K562 (cell line): ENCODE measurements at regions not wholly inside any gene's neighbourhood (a gene's known extent, or its start where the extent isn't known, plus 50 kb on each side); places are given as distances from the start of the nearest gene placed in this dataset.

Source experiments
- ATAC-seq: fragments of 200-7000 bp; cut with Tn5 transposase; 3 replicates; pipeline ENCODE4 v1.9.1; 2020; ENCODE audit warnings: moderate library complexity
- BruUV-seq: library from RNA; stranded (reverse); fragments of 400-500 nt; replicated peaks from 2 replicates; lab custom pipeline; 2021; lab: Mats Ljungman, UMichigan
- CTCF ChIA-PET: fragments of 300-600 bp; formaldehyde crosslinking; extraction: SDS; loops from one replicate; lab custom pipeline; 2021; ENCODE audit warnings: low intra/inter-chr PET ratio; lab: Yijun Ruan, JAX
- POLR2A ChIA-PET: fragments of 300-600, 350-650 bp; sonication (Branson Sonifier 250); formaldehyde crosslinking; extraction: SDS; loops from one replicate; lab custom pipeline; 2021; ENCODE audit warnings: antibody characterized with exemption, inconsistent platforms; lab: Yijun Ruan, JAX
- DNase-seq, 4 experiments: peaks; one replicate each; pipeline versions ENCODE4 v3.0.0 to v3.0.0-alpha.2; 2011 to 2018; ENCODE audit warnings: low spot score in 3 of 4, mixed read lengths in 3 of 4; ENCODE audit errors: extremely low read depth in 1 of 4
- FAIRE-seq: peaks from 2 replicates; lab custom pipeline; 2011; peaks lifted over from hg19 to GRCh38; lab: Jason Lieb, UNC
- H2AFZ ChIP-seq: 2 replicates; pipeline ENCODE4 v1.6.0; 2011; ENCODE audit warnings: low read depth, low read length, control low read depth, inconsistent platforms
- H3K27ac ChIP-seq: fragments of 200-600 bp; 3 replicates; pipeline ENCODE4 v1.8.0; 2011; ENCODE audit warnings: low read depth, mild to moderate bottlenecking, control low read depth, inconsistent platforms, low read length, moderate library complexity, mixed read lengths; ENCODE audit errors: extremely low read depth
- H3K27me3 ChIP-seq, 2 experiments: fragments of 300-600 bp in 1 of 2; 2 replicates in 1 of 2; 3 replicates in 1 of 2; pipeline versions ENCODE4 v1.6.0 to v1.8.0; 2011; ENCODE audit warnings: inconsistent platforms in 2 of 2, low read length in 2 of 2, mild to moderate bottlenecking in 1 of 2, mixed read lengths in 1 of 2, moderate library complexity in 1 of 2; ENCODE audit not compliant: control insufficient read depth in 2 of 2, insufficient read depth in 2 of 2
- H3K36me3 ChIP-seq: fragments of 300-600 bp; 3 replicates; pipeline ENCODE4 v1.8.0; 2011; ENCODE audit warnings: mild to moderate bottlenecking, low read length, inconsistent platforms; ENCODE audit not compliant: control insufficient read depth, insufficient read depth
- H3K4me1 ChIP-seq, 2 experiments: fragments of 200-600 bp in 1 of 2; replicated peaks in 1 of 2; 2 replicates in 1 of 2; 3 replicates in 1 of 2; pipeline versions ENCODE4 v1.5.1 to v1.8.0; 2011; ENCODE audit warnings: inconsistent platforms in 2 of 2, low read length in 2 of 2, mild to moderate bottlenecking in 1 of 2, mixed read lengths in 1 of 2, moderate library complexity in 1 of 2; ENCODE audit not compliant: control insufficient read depth in 2 of 2, insufficient read depth in 2 of 2
- H3K4me2 ChIP-seq: 2 replicates; pipeline ENCODE4 v1.6.1; 2011; ENCODE audit warnings: low read length, control low read depth, inconsistent platforms, mixed read lengths; ENCODE audit not compliant: insufficient read depth
- H3K4me3 ChIP-seq: fragments of 200-600 bp; sonication (generic), shearing (Covaris generic); 2 replicates; pipeline ENCODE4 v1.5.1; 2016; ENCODE audit warnings: control low read depth, inconsistent platforms
- H3K79me2 ChIP-seq: fragments of 200-600 bp; 3 replicates; pipeline ENCODE4 v1.8.0; 2011; ENCODE audit warnings: low read length, inconsistent platforms; ENCODE audit not compliant: control insufficient read depth, insufficient read depth
- H3K9ac ChIP-seq, 2 experiments: 2 replicates each; pipeline versions ENCODE4 v1.6.0 to v1.6.1; 2011; ENCODE audit warnings: low read depth in 2 of 2, low read length in 2 of 2, control low read depth in 1 of 2, inconsistent platforms in 1 of 2, mild to moderate bottlenecking in 1 of 2, mixed read lengths in 1 of 2; ENCODE audit not compliant: insufficient read depth in 1 of 2
- H3K9me1 ChIP-seq: one replicate; pipeline ENCODE4 v1.6.0; 2011; ENCODE audit warnings: inconsistent platforms, mild to moderate bottlenecking, low read length, moderate library complexity; ENCODE audit not compliant: control insufficient read depth, insufficient read depth
- H3K9me3 ChIP-seq: replicated peaks from 2 replicates; pipeline ENCODE4 v1.5.1; 2011; ENCODE audit warnings: low read depth, low read length, inconsistent platforms; ENCODE audit not compliant: control insufficient read depth, insufficient read depth
- H4K20me1 ChIP-seq: replicated peaks from 2 replicates; pipeline ENCODE4 v1.6.1; 2011; ENCODE audit warnings: low read length, inconsistent platforms, mixed read lengths; ENCODE audit not compliant: control insufficient read depth, insufficient read depth
- E2F3 ChIP-seq: fragments of 250-450 bp; sonication (Bioruptor Pico); IDR thresholded peaks from 2 replicates; pipeline ENCODE4 v1.4.0; 2020; ENCODE audit warnings: mild to moderate bottlenecking
- NR4A1 ChIP-seq, 2 experiments: fragments of 250-450 bp in 1 of 2; fragments of 450-650 bp in 1 of 2; sonication (Bioruptor Pico) in 1 of 2; IDR thresholded peaks; 2 replicates each; pipeline versions ENCODE4 v1.4.0 to v1.6.1; 2016 to 2020; ENCODE audit warnings: mild to moderate bottlenecking in 2 of 2, missing compliant biosample characterization in 1 of 2, missing genetic modification characterization in 1 of 2, moderate library complexity in 1 of 2
- RBBP5 ChIP-seq: fragments of 200-600 bp; sonication (generic); IDR thresholded peaks from 2 replicates; pipeline ENCODE4 v1.6.1; 2012; ENCODE audit warnings: borderline replicate concordance, mild to moderate bottlenecking, low read length, control low read depth, inconsistent platforms; ENCODE audit not compliant: insufficient read depth, poor library complexity, severe bottlenecking
- ZNF584 ChIP-seq: fragments of 200-800 bp; sonication (Bioruptor generic); IDR thresholded peaks from 2 replicates; pipeline ENCODE4 v1.6.1; 2016; ENCODE audit warnings: low read depth, mild to moderate bottlenecking, missing genetic modification characterization, missing compliant biosample characterization
- ZNF778 ChIP-seq: fragments of 450-650 bp; formaldehyde crosslinking; IDR thresholded peaks from 2 replicates; pipeline ENCODE4 v1.4.0; 2020; ENCODE audit warnings: mild to moderate bottlenecking, moderate library complexity
- WGBS: fragments of 100-300 bp; shearing (Covaris generic); methylation state at CpG from one replicate; pipeline ENCODE4 v1.1.6; 2016; ENCODE audit warnings: low coverage, mixed read lengths; ENCODE audit not compliant: insufficient coverage; ENCODE audit errors: missing lambda C conversion rate; 5-methylcytosine and 5-hydroxymethylcytosine counted together
- in situ Hi-C: fragments of 300-500 bp; cut with MboI; formaldehyde crosslinking; loops from 4 replicates; pipeline ENCODE4 v1.15.0; 2018; ENCODE audit warnings: inconsistent platforms, mixed read lengths
- intact Hi-C: fragments of 100-400 bp; cut with micrococcal nuclease; formaldehyde crosslinking; loops from 2 replicates; pipeline ENCODE4 v1.14.2; 2022
- TF ChIP-seq, protein P1 (sequence below), 2 experiments: fragments of 450-650 bp; IDR thresholded peaks; 2 replicates each; pipeline ENCODE4 v1.6.1; 2016
- TF ChIP-seq, protein P2 (sequence below): fragments of 250-450 bp; sonication (Bioruptor Pico); IDR thresholded peaks from 2 replicates; pipeline ENCODE4 v1.8.0; 2021; ENCODE audit warnings: moderate library complexity, mild to moderate bottlenecking, inconsistent platforms
- TF ChIP-seq, protein P3 (sequence below): sonication (generic); formaldehyde crosslinking; IDR thresholded peaks from 2 replicates; pipeline ENCODE4 v1.8.0; 2022; ENCODE audit warnings: mild to moderate bottlenecking, missing genetic modification reagents

DNA sequence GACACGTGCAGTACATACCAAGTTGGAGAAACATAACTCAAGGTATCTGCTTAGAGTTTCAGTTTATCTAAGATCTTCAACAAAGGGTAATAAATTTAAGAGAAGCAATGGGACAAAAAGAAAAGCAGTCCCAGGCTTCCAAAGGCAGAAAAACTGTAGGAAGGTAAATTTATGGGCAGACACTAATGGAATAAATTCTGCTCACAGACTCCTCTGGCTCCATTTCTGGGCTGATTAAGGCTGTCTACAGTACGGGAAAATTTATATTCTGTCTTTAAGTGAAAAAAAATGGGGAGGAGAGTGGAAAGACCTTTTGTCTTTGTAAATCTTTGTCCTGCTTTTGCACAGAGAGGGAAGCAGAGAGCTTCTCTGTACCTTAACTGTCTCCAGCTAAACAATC, 587.5 kb upstream of the IGFBP3 start:
- WGBS = 0% methylated on average over 2 of the region's 2 CpGs
- no TSS peak for BruUV-seq
- POLR2A ChIA-PET = no interaction called here
- H3K4me3 ChIP-seq = no peak overlapping the region
- CTCF ChIA-PET = no interaction called here
- no peaks in the 10 kb centered on the region for H3K4me1 ChIP-seq
- H3K4me2 ChIP-seq = no peak overlapping the region
- H3K9me3 ChIP-seq = peaks cover 1% of the 10 kb centered on the region; the same call in 1 of the 2 replicates
- no peaks in the 10 kb centered on the region for H3K9me1 ChIP-seq
- H3K27me3 ChIP-seq = no peaks in the 10 kb centered on the region
- intact Hi-C loops = no loop called here
- no peaks in the 10 kb centered on the region for H3K36me3 ChIP-seq
- FAIRE-seq (no peak), ATAC-seq (no peak), DNase-seq (no peak)
- no peak overlapping the region for H3K27ac ChIP-seq
- H4K20me1 ChIP-seq = no peaks in the 10 kb centered on the region
- TF ChIP-seq, protein P1, sequence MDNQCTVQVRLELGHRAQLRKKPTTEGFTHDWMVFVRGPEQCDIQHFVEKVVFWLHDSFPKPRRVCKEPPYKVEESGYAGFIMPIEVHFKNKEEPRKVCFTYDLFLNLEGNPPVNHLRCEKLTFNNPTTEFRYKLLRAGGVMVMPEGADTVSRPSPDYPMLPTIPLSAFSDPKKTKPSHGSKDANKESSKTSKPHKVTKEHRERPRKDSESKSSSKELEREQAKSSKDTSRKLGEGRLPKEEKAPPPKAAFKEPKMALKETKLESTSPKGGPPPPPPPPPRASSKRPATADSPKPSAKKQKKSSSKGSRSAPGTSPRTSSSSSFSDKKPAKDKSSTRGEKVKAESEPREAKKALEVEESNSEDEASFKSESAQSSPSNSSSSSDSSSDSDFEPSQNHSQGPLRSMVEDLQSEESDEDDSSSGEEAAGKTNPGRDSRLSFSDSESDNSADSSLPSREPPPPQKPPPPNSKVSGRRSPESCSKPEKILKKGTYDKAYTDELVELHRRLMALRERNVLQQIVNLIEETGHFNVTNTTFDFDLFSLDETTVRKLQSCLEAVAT (IDR thresholded peaks at IDR 0.05) = no peak
- no peak for TF ChIP-seq ZNF778 (CRISPR knock-in tag)
- TF ChIP-seq, protein P2, sequence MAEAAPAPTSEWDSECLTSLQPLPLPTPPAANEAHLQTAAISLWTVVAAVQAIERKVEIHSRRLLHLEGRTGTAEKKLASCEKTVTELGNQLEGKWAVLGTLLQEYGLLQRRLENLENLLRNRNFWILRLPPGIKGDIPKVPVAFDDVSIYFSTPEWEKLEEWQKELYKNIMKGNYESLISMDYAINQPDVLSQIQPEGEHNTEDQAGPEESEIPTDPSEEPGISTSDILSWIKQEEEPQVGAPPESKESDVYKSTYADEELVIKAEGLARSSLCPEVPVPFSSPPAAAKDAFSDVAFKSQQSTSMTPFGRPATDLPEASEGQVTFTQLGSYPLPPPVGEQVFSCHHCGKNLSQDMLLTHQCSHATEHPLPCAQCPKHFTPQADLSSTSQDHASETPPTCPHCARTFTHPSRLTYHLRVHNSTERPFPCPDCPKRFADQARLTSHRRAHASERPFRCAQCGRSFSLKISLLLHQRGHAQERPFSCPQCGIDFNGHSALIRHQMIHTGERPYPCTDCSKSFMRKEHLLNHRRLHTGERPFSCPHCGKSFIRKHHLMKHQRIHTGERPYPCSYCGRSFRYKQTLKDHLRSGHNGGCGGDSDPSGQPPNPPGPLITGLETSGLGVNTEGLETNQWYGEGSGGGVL (CRISPR knock-in tag) = no peak
- no peak for TF ChIP-seq ZNF584 (CRISPR knock-in tag)
- TF ChIP-seq, protein P3, sequence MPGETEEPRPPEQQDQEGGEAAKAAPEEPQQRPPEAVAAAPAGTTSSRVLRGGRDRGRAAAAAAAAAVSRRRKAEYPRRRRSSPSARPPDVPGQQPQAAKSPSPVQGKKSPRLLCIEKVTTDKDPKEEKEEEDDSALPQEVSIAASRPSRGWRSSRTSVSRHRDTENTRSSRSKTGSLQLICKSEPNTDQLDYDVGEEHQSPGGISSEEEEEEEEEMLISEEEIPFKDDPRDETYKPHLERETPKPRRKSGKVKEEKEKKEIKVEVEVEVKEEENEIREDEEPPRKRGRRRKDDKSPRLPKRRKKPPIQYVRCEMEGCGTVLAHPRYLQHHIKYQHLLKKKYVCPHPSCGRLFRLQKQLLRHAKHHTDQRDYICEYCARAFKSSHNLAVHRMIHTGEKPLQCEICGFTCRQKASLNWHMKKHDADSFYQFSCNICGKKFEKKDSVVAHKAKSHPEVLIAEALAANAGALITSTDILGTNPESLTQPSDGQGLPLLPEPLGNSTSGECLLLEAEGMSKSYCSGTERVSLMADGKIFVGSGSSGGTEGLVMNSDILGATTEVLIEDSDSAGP (CRISPR knock-in tag) = no peak
- TF ChIP-seq RBBP5 = no peak
- TF ChIP-seq E2F3 = no peak
- TF ChIP-seq NR4A1 (CRISPR knock-in tag; IDR thresholded peaks at IDR 0.05) = no peak
- no peak for TF ChIP-seq NR4A1 (tag; IDR thresholded peaks at IDR 0.05)
- H3K79me2 ChIP-seq = no peaks in the 10 kb centered on the region
- no peak overlapping the region for H2AFZ ChIP-seq
- no peak overlapping the region for H3K9ac ChIP-seq
- in situ Hi-C loops = no loop called here
